HEK293T (cell line): ENCODE measurements at regions not wholly inside any gene's neighbourhood (a gene's known extent, or its start where the extent isn't known, plus 50 kb on each side); places are given as distances from the start of the nearest gene placed in this dataset.

Source experiments
- BHLHE40 ChIP-seq: fragments of 450-650 bp; IDR thresholded peaks from 2 replicates; pipeline ENCODE4 v1.6.1; 2016; ENCODE audit warnings: mild to moderate bottlenecking, moderate library complexity, borderline replicate concordance
- FOXK2 ChIP-seq: fragments of 450-650 bp; IDR thresholded peaks from 2 replicates; pipeline ENCODE4 v1.6.1; 2016; ENCODE audit warnings: mild to moderate bottlenecking
- FOXM1 ChIP-seq: fragments of 450-650 bp; IDR thresholded peaks from 2 replicates; pipeline ENCODE4 v1.6.1; 2017; ENCODE audit warnings: mild to moderate bottlenecking, borderline replicate concordance
- SP1 ChIP-seq: fragments of 450-650 bp; IDR thresholded peaks from 2 replicates; pipeline ENCODE4 v1.6.1; 2017
- TARDBP ChIP-seq: fragments of 450-650 bp; IDR thresholded peaks from 2 replicates; pipeline ENCODE4 v1.6.1; 2016
- ZNF384 ChIP-seq: fragments of 450-650 bp; IDR thresholded peaks from 2 replicates; pipeline ENCODE4 v1.6.1; 2016

GRCh38 chr13:88717946-88718345, 1046.8 kb downstream of the SLITRK5 start:
- no peak for TF ChIP-seq TARDBP
- no peak for TF ChIP-seq BHLHE40
- no peak for TF ChIP-seq ZNF384
- TF ChIP-seq FOXM1: no peak
- no peak for TF ChIP-seq FOXK2
- no peak for TF ChIP-seq SP1
